SK-N-DZ (cell line): ENCODE measurements at regions not wholly inside any gene's neighbourhood (a gene's known extent, or its start where the extent isn't known, plus 50 kb on each side); places are given as distances from the start of the nearest gene placed in this dataset.
"Not testable (repeated sequence)": the region's sequence is repeated elsewhere in the genome, so short reads cannot be mapped to it uniquely, and the experiment has no call there.

Experiments
- DNase-seq: peaks from one replicate; pipeline ENCODE4 v3.0.0-alpha.2; 2015; ENCODE audit warnings: low spot score

DNA sequence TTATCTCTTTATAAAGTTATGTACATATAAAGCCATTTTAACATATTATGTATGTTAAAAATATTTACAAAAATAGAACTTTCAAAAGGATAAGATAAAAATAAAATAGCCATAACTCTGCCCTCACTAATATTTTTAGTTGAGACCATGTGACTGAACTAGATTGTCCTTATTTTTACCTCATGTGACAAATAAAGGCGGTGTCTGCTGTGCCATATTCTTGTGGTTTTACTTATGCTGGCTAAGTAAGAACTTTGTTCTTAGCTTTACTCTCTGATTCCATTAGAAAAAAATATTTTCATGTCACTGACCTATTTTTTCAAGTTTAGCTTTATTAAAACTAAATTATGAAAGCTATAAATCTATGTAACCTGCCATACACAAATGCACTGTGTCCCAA lies 135.6 kb upstream of the TSC22D1 start:
- no peak for DNase-seq

DNA sequence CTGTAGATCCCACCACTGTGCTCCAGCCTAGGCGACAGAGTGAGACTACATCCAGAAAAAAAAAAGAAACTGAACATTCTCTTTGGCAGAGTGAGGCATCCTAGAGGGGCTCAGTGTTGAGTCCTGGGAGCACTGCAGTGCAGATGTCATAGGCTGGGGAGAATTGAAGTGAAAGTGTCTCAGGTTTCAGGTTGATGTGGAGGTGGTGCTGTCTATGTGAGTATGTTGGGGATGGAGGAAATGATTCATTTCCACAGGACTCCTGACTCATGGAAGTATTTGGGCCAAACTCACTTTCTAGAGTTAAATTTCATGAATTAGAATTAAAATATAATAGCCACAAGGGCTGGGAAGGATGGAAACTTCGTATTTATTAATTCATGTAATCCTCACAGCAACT lies 134.4 kb upstream of the TSC22D1 start:
- DNase-seq = no peak

GRCh38 chr13:44704811-44705210 lies 128.7 kb upstream of the TSC22D1 start:
- not testable (repeated sequence) for DNase-seq

DNA sequence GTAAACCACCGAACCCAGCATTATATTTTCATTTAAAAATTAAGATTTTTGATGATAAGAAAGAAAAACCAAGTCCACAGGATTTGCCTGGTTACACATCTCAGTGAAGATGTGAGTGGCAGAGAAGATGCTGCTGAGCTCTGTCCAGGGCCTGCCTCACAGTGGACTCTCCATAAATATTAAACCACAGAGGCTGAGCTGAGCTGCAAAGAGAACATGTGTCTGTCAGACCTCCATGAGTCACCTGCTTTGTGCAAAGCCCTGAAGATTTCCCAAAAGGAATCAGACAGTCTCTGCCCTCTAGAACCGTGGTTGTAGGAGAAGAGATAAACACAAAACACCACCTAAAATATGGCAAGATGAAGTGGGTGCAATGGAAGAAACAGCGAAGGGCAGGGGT lies 127.2 kb upstream of the TSC22D1 start:
- DNase-seq = no peak

- no peak for DNase-seq
Observed at GRCh38 chr13:44698066-44698465, 121.9 kb upstream of the TSC22D1 start.

- DNase-seq = no peak
Observed at GRCh38 chr13:44697058-44697457, 120.9 kb upstream of the TSC22D1 start.

DNA sequence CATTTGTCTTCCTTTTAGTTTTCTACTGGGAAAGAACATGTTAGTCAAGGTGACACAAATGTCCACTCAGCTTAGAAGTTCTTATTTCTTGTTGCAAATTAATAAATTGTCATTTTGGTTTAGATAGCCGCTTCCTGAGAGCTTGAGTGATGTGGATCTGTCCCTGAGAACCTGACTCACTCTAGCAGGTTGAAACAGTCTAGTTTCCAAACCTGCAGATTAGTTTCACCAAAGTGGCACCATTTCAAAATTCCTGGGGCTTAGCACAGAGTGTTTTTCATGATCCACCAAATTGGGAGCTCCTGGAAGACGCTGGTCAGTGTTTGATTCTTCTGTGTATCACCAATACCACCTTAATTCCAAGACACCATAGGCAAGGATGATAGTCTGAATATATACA lies 119.4 kb upstream of the TSC22D1 start:
- no peak for DNase-seq

- no peak for DNase-seq
Observed at GRCh38 chr13:44694842-44695241, 118.7 kb upstream of the TSC22D1 start.

- DNase-seq = no peak
Observed at GRCh38 chr13:44694291-44694690, 118.2 kb upstream of the TSC22D1 start.

DNA sequence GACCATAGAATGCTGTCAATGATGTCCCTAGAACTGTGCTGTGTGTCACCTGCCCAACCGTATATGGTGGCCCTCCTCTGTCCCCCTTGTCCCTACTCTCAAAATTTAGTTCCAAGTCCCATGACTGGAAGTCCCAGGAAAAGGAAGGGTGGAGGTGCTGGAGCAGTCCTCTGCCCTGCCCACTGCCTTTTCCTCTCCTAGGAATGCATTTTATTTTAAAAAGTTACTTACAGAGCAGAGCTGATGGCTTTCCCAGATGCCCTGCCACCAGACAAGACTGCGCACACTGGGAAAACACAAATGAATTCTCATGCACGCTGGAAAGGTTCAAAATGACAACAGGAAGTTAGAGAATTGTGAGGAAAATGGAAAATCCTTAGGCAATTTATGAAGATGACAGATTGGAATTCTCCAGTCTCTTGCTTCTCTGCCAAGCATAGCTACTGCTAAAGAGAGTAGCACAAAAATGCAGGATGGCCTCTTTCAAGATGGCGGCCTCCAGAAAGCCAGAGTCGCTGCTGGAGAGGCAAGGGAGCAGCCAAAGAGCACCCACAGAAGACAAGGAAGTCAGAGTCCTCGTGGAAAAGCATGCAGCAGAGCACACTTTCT lies 117.1 kb upstream of the TSC22D1 start:
- DNase-seq = no peak

DNA sequence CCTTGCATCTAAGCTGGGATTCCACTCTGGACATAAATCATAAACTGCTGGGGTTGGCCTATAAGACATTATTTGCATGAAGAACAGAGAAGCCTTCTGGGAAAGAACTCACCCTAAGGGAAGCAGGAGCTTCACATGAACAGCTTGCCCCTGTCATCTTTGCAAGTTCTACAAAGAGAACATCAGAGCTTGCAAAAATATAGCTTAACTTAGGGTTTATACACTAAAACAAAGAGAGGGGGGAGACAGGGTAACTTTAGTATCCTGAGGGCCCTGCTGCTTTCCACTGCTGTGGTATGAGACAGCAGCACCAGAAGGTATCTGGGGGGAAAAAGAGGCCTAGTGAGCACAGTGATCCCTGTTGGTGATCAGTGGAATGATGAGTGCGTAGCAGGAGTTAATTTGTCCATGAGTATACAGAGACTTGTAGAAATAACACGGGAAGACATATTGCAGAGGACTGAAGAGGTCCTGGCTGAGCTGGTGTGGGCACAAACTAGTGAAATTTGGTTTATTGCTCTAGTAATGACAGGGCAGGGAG lies 116.1 kb upstream of the TSC22D1 start:
- DNase-seq = no peak

DNA sequence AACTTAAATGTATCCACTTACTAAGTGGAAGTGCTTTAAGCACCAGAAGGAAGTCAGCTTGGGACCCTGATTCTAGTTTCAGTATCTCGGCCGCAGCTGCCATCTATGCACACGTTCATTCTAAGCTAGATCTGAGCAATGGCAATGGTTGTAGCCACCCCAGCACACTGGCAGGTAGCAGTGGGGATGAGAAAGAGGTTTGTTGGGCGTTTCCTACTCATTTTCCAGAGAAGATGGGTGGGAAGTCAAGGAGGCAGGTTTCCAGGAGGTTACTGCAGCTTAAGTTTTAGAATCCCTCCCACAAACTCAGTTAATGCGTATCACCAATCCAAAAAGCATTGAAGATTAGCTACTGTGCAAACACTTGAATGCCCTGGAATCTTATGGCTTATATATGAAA lies 114.2 kb upstream of the TSC22D1 start:
- DNase-seq = no peak

DNA sequence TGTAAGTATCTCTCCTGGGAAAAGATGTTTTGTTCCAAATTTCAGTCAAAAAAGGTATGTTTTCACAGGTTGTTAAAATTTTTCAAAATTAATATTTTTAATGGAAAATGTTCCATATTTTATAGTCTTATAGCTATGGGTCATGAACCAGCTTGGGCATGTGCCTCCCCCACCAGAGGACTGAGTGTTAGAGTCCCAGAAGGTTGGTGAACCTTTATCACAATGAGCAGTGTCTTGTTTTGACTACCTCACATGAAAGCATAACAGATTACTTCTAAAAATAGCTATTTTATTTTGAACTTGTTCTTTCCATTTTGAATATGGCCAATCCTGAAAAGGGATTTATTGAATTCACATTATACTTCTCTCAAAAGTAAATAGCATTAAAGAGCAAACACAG lies 112.5 kb upstream of the TSC22D1 start:
- DNase-seq = no peak

- no peak for DNase-seq
Observed at GRCh38 chr13:44686531-44686934, 110.4 kb upstream of the TSC22D1 start.

GRCh38 chr13:44685641-44686040 lies 109.5 kb upstream of the TSC22D1 start:
- DNase-seq = no peak

GRCh38 chr13:44682416-44682815 lies 106.3 kb upstream of the TSC22D1 start:
- not testable (repeated sequence) for DNase-seq

- no peak for DNase-seq
Observed at GRCh38 chr13:44680746-44681355, 104.7 kb upstream of the TSC22D1 start.

- DNase-seq = no peak
Observed at GRCh38 chr13:44679597-44679996, 103.5 kb upstream of the TSC22D1 start.

DNA sequence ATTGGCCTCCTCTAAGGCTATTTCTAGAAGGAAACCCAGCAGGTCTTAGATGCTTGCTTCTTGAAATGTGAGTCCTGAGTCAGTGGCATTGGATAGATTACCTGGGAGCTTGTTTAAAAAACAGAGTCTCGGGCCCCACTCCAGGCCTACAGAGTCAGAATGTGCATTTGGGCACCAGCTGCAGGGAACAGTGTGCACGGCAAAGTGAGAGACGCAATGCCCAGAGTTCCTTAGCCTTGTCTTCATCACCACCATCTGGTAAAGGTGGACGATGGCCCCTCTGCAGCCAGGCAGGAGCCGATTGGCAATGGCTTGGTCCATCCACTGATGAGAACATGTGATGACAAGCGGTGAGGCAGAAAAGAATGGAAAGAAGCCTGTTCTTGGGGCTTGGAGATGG lies 102.1 kb upstream of the TSC22D1 start:
- no peak for DNase-seq

DNA sequence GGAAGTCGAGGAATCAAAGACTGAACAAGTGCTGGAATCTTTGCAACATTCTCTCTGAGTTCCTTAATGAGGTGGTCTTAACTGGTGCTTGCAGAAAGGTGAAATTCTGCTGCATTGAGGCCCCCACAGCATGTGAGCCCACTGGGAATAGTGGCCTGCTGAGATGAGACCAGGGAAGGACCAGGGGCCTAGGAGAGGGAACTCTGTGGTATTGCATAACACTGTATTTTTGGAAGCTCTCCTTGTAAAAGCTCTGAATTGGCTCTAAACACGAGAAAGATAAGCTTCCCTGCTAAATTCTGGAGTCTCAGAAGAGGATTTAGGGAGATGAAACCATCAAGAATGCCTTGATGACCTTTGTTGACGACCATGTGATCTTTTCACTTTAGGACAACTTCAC lies 100.4 kb upstream of the TSC22D1 start:
- DNase-seq = no peak

DNA sequence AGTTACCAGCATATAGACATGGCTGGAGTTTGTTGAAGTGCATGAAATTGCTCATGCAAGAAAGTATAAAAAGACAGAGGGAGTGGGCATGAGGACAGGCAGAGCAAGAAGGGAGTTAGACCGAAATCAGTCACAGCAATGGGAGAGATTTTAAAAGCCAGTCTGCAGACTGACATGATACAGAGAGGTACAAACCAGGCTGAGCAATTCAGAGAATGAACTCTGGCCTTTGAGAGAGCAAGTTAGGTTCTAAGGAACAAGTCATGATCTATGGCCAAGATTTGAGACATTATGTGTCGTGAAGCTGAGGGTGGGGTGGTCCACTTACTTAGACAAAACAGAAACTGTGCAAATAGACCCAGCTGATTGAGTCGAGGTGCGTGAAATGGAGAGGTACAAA lies 93.4 kb upstream of the TSC22D1 start:
- no peak for DNase-seq

GRCh38 chr13:44668688-44669087 lies 92.6 kb upstream of the TSC22D1 start:
- no peak for DNase-seq

- no peak for DNase-seq
Observed at GRCh38 chr13:44667943-44668342, 91.8 kb upstream of the TSC22D1 start.

DNA sequence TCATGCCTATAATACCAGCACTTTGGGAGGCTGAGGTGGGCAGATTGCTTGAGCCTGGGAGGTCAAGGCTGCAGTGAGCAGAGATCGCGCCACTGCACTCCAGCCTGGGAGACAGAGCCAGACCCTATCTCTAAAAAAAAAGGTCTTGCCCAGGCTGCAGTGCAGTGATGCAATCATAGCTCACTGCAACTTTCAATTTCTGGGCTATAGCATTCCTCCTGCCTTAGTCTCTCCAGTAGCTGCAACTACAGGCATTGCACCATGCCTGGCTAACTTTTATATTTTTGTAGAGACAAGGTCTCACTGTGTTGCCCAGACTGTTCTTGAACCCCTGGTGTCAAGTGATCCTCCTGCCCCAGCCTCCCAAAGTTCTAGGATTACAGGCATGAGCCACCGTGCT lies 90.4 kb upstream of the TSC22D1 start:
- DNase-seq = not testable (repeated sequence)
